OCI-LY1 (cell line): ENCODE measurements at regions not wholly inside any gene's neighbourhood (a gene's known extent, or its start where the extent isn't known, plus 50 kb on each side); places are given as distances from the start of the nearest gene placed in this dataset.

Experiments
- CTCF ChIP-seq: fragments of 200-600 bp; sonication (generic), shearing (Covaris generic); IDR thresholded peaks from 2 replicates; pipeline ENCODE4 v1.5.1; 2017; ENCODE audit warnings: mild to moderate bottlenecking, antibody characterized with exemption, low read length, moderate library complexity, mixed read lengths
- EZH2 ChIP-seq: fragments of 200-600 bp; sonication (generic), shearing (Covaris generic); IDR thresholded peaks from 2 replicates; pipeline ENCODE4 v1.8.0; 2017; ENCODE audit warnings: borderline replicate concordance, mixed run types, mild to moderate bottlenecking, antibody characterized with exemption, low read length, moderate library complexity, mixed read lengths

GRCh38 chr1:105138458-105138893 is 1388.8 kb downstream of the AMY1C start:
- TF ChIP-seq CTCF (peak; percentile 15; the same call in 1 of the 2 replicates), EZH2 (no peak)
